GM10248 (cell line): ENCODE measurements at regions not wholly inside any gene's neighbourhood (a gene's known extent, or its start where the extent isn't known, plus 50 kb on each side); places are given as distances from the start of the nearest gene placed in this dataset.
"Not testable (repeated sequence)": the region's sequence is repeated elsewhere in the genome, so short reads cannot be mapped to it uniquely, and the experiment has no call there.

Experiments used
- CTCF ChIA-PET: fragments of 300-600 bp; sonication (Branson Sonifier 250); formaldehyde crosslinking; extraction: SDS; loops from one replicate; lab custom pipeline; 2021; ENCODE audit warnings: antibody characterized with exemption; lab: Yijun Ruan, JAX
- POLR2A ChIA-PET: fragments of 350-650 bp; sonication (Branson Sonifier 250); formaldehyde crosslinking; extraction: SDS; loops from one replicate; lab custom pipeline; 2020; ENCODE audit warnings: antibody characterized with exemption; lab: Yijun Ruan, JAX
- DNase-seq: peaks from one replicate; pipeline ENCODE4 v3.0.0; 2012; ENCODE audit errors: extremely low spot score
- TF ChIP-seq, protein P1 (sequence below): IDR thresholded peaks from 2 replicates; pipeline ENCODE4 v1.5.1; 2012; ENCODE audit warnings: mild to moderate bottlenecking, low read depth; ENCODE audit errors: extremely low read depth, missing control alignments, control extremely low read depth

DNA sequence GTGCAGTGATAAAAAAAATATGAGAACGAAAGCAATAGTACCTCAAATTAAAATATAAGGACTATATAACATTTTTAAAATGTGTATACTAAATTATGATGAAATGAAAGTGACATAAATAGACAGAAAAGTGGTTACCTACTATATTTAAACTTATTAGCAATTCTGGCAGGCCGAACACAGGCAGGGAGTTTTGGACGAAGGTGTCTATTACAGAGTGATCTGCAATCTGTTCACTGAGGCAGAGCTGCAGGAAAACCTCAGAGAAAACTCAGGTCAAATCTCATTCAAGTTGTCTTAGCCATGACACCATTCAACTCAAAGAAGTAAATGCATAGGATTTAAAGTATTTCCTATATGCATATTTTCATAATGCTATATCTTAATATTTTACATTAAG, 274.8 kb upstream of the GULP1 start:
- POLR2A ChIA-PET: no interaction called here
- CTCF ChIA-PET: no interaction called here

DNA sequence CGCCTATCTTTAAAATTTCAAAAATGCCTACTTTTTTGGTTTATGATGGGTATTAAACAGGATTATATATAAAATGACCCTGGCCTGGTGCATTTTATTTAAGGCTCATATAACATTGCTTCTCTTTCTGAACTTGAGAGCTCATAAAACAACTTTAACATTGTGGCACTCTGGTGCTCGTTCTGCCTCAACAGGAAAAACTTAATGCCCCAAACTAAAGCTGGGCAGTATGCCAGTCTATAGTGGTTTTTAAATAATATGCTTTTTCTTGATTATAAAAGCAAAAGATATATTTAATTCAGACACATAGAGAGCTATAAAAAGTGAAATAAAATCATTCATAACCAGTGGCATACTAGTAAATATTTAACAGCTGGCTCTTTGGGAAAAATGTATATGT, 269.3 kb upstream of the GULP1 start:
- TF ChIP-seq, protein P1, sequence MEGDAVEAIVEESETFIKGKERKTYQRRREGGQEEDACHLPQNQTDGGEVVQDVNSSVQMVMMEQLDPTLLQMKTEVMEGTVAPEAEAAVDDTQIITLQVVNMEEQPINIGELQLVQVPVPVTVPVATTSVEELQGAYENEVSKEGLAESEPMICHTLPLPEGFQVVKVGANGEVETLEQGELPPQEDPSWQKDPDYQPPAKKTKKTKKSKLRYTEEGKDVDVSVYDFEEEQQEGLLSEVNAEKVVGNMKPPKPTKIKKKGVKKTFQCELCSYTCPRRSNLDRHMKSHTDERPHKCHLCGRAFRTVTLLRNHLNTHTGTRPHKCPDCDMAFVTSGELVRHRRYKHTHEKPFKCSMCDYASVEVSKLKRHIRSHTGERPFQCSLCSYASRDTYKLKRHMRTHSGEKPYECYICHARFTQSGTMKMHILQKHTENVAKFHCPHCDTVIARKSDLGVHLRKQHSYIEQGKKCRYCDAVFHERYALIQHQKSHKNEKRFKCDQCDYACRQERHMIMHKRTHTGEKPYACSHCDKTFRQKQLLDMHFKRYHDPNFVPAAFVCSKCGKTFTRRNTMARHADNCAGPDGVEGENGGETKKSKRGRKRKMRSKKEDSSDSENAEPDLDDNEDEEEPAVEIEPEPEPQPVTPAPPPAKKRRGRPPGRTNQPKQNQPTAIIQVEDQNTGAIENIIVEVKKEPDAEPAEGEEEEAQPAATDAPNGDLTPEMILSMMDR: no peak
- no peak for DNase-seq
- ChIA-PET CTCF (no interaction called here), POLR2A (no interaction called here)

More for the DNA sequence above, 274.8 kb upstream of the GULP1 start:
- DNase-seq: no peak
- TF ChIP-seq, protein P1: no peak

DNA sequence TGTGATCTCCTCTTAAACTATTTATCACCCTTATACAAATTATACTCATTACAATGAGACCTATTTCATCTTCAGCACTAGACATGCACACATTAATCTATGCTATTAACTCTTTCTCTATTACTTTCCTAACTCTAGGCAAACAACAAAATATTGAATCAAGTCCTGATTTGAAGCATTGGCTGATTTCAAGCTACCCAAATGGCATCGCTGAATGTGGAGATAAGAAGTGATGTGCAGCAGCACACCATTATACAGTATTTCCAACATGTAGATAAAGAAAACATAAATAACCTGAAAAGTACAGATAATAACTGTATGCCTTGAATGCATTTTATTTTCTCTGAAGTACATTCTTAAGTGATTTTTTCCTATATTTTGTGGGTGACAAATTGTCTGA, 268.6 kb upstream of the GULP1 start:
- TF ChIP-seq, protein P1: no peak
- DNase-seq: no peak
- ChIA-PET POLR2A (no interaction called here), CTCF (no interaction called here)

DNA sequence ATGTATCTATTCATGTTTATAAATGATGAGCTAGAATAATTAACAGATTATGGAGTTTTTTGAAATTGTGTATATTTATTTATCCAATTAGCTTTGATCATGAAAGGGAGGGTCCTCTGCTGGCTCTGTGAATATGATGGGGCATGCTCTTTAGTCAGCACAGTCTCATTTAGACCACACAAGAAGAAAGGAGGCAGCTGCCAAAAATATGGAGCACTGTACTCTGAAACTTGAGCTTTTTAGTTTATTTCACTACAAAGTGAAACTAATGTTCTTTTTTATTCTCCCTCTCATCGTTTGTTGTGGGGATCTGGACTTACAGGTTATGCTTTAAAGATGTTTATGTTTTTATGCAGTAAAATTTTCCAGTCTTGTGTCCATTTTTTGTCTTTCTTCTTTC, 266.9 kb upstream of the GULP1 start:
- TF ChIP-seq, protein P1: no peak
- POLR2A ChIA-PET: no interaction called here
- CTCF ChIA-PET: no interaction called here
- DNase-seq: no peak

- ChIA-PET POLR2A (no interaction called here), CTCF (no interaction called here)
- TF ChIP-seq, protein P1: no peak
- DNase-seq: no peak
Measured at GRCh38 chr2:188028739-188029138, 262.9 kb upstream of the GULP1 start.

GRCh38 chr2:188032306-188032705, 259.4 kb upstream of the GULP1 start:
- TF ChIP-seq, protein P1: no peak
- ChIA-PET CTCF (interaction anchor here (1.3 to 1.4 kb wide), 2 partner anchors 12 kb away, joined by 3 to 4 read pairs; no protein-coding TSS in a partner anchor), POLR2A (no interaction called here)
- no peak for DNase-seq

- TF ChIP-seq, protein P1: no peak
- ChIA-PET CTCF (interaction anchor here (1.3 kb wide), 1 partner anchor 12 kb away, joined by 3 read pairs; no protein-coding TSS in a partner anchor), POLR2A (no interaction called here)
- no peak for DNase-seq
Measured at GRCh38 chr2:188032786-188033185, 258.9 kb upstream of the GULP1 start.

- CTCF ChIA-PET: interaction anchor here (1.3 kb wide), 1 partner anchor 13 kb away, joined by 3 read pairs; no protein-coding TSS in a partner anchor
- DNase-seq, POLR2A ChIA-PET: not testable (repeated sequence)
Measured at GRCh38 chr2:188033240-188033639, 258.4 kb upstream of the GULP1 start.

GRCh38 chr2:188034102-188034501, 257.6 kb upstream of the GULP1 start:
- DNase-seq, CTCF ChIA-PET, POLR2A ChIA-PET: not testable (repeated sequence)

DNA sequence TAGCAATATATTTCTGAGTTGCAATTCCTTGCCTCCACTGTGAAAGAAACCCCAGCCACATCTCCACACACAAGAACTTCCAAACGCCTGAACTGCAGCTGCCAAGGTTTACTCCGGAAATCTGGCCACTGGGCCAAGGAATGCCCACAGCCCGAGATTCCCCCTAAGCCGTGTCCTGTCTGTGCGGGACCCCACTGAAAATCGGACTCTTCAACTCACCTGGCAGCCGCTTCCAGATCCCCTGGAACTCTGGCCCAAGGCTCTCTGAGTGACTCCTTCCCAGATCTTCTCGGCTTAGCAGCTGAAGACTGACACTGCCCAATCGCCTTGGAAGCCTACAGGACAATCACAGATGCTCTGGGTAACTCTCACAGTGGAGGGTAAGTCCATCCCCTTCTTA, 256.3 kb upstream of the GULP1 start:
- POLR2A ChIA-PET, CTCF ChIA-PET: not testable (repeated sequence)

DNA sequence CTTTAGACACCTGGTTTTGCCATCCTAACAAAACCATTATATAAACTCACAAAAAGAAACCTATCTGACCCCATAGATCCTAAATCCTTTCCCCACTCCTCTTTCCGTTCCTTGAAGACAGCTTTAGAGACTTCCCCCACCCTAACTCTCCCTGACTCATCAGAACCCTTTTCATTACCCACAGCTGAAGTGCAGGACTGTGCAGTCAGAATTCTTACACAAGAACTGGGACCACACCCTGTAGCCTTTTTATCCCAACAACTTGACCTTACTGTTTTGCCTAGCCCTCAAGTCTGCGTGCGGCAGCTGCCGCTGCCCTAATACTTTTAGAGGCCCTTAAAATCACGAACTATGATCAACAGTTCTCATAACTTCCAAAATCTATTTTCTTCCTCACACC, 254.9 kb upstream of the GULP1 start:
- POLR2A ChIA-PET, DNase-seq, CTCF ChIA-PET: not testable (repeated sequence)

More for the DNA sequence above, 256.3 kb upstream of the GULP1 start:
- not testable (repeated sequence) for DNase-seq
